Loucy (cell line): ENCODE measurements at regions not wholly inside any gene's neighbourhood (a gene's known extent, or its start where the extent isn't known, plus 50 kb on each side); places are given as distances from the start of the nearest gene placed in this dataset.

Experiments
- H2AFZ ChIP-seq: fragments of 200-600 bp; sonication (generic); 2 replicates; pipeline ENCODE4 v1.6.0; 2016; ENCODE audit warnings: antibody characterized with exemption, mild to moderate bottlenecking, low read length, moderate library complexity
- H3F3A ChIP-seq: fragments of 200-600 bp; 2 replicates; pipeline ENCODE4 v1.6.0; 2016; ENCODE audit warnings: antibody characterized with exemption, low read depth, mild to moderate bottlenecking
- H3K27me3 ChIP-seq: fragments of 200-600 bp; sonication (generic); 2 replicates; pipeline ENCODE4 v1.6.1; 2014; ENCODE audit warnings: low read length, mild to moderate bottlenecking; ENCODE audit not compliant: insufficient read depth, poor library complexity, severe bottlenecking
- H3K36me3 ChIP-seq: fragments of 200-600 bp; sonication (generic); 2 replicates; pipeline ENCODE4 v1.6.1; 2016; ENCODE audit warnings: low read length; ENCODE audit not compliant: insufficient read depth
- H3K4me1 ChIP-seq: fragments of 200-600 bp; sonication (generic); 2 replicates; pipeline ENCODE4 v1.5.1; 2014; ENCODE audit warnings: low read length, mild to moderate bottlenecking; ENCODE audit not compliant: insufficient read depth, poor library complexity, severe bottlenecking
- H3K4me2 ChIP-seq: fragments of 200-600 bp; sonication (generic); 2 replicates; pipeline ENCODE4 v1.6.0; 2014; ENCODE audit warnings: antibody characterized with exemption, low read length, low read depth, mild to moderate bottlenecking; ENCODE audit not compliant: poor library complexity, severe bottlenecking
- H3K4me3 ChIP-seq: fragments of 200-600 bp; sonication (generic); 2 replicates; pipeline ENCODE4 v1.5.1; 2014; ENCODE audit warnings: low read length, mild to moderate bottlenecking, mixed read lengths; ENCODE audit not compliant: poor library complexity, severe bottlenecking
- H3K79me2 ChIP-seq: fragments of 200-600 bp; sonication (generic); 2 replicates; pipeline ENCODE4 v1.6.1; 2014; ENCODE audit warnings: low read length; ENCODE audit not compliant: insufficient read depth
- H3K9ac ChIP-seq: fragments of 200-600 bp; sonication (generic); 2 replicates; pipeline ENCODE4 v1.6.0; 2014; ENCODE audit warnings: mild to moderate bottlenecking, low read depth, low read length, moderate library complexity; ENCODE audit not compliant: poor library complexity, severe bottlenecking
- H3K9me2 ChIP-seq: fragments of 200-600 bp; sonication (generic); replicated peaks from 2 replicates; pipeline ENCODE4 v1.6.1; 2016; ENCODE audit warnings: low read depth, low read length, mixed read lengths
- H3K9me3 ChIP-seq: fragments of 200-600 bp; sonication (generic); 2 replicates; pipeline ENCODE4 v1.6.1; 2014; ENCODE audit warnings: mild to moderate bottlenecking, antibody characterized with exemption, low read length, low read depth; ENCODE audit not compliant: insufficient read depth
- H4K20me1 ChIP-seq: fragments of 200-600 bp; sonication (generic); 2 replicates; pipeline ENCODE4 v1.6.0; 2014; ENCODE audit warnings: antibody characterized with exemption, low read length, mild to moderate bottlenecking; ENCODE audit not compliant: insufficient read depth, poor library complexity, severe bottlenecking
- EZH2phosphoT487 ChIP-seq: fragments of 200-600 bp; IDR thresholded peaks from 2 replicates; pipeline ENCODE4 v1.6.1; 2018; ENCODE audit warnings: antibody characterized with exemption, mild to moderate bottlenecking, moderate library complexity, borderline replicate concordance
- TF ChIP-seq, protein P1 (sequence below): fragments of 200-600 bp; sonication (generic); conservative IDR thresholded peaks from 2 replicates; pipeline ENCODE4 v1.5.1; 2014; ENCODE audit warnings: mild to moderate bottlenecking, antibody characterized with exemption, low read length

DNA sequence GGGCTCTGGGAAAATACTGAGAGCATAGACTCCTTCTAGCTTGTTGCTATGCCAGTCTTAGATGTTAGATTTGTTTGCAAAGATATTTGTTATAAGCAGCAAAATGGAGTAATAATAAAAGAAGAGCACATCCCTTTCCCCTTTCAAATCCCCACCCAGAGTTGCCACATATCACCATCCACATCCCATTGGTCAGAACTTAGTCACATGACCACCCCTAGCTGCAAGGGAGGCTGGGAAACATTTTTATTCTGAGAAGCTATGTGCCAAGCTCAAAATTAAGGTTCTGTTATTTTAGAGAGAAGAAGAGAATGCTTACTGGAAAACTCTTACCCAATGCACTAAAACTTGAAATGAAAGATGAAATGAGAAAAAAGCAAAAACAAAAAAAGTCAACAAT is 193.9 kb upstream of the MVB12B start:
- TF ChIP-seq EZH2phosphoT487 = no peak
- TF ChIP-seq, protein P1, sequence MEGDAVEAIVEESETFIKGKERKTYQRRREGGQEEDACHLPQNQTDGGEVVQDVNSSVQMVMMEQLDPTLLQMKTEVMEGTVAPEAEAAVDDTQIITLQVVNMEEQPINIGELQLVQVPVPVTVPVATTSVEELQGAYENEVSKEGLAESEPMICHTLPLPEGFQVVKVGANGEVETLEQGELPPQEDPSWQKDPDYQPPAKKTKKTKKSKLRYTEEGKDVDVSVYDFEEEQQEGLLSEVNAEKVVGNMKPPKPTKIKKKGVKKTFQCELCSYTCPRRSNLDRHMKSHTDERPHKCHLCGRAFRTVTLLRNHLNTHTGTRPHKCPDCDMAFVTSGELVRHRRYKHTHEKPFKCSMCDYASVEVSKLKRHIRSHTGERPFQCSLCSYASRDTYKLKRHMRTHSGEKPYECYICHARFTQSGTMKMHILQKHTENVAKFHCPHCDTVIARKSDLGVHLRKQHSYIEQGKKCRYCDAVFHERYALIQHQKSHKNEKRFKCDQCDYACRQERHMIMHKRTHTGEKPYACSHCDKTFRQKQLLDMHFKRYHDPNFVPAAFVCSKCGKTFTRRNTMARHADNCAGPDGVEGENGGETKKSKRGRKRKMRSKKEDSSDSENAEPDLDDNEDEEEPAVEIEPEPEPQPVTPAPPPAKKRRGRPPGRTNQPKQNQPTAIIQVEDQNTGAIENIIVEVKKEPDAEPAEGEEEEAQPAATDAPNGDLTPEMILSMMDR = no peak
- no peaks in the 10 kb centered on the region for H3K27me3 ChIP-seq
- no peak overlapping the region for H3K9ac ChIP-seq

DNA sequence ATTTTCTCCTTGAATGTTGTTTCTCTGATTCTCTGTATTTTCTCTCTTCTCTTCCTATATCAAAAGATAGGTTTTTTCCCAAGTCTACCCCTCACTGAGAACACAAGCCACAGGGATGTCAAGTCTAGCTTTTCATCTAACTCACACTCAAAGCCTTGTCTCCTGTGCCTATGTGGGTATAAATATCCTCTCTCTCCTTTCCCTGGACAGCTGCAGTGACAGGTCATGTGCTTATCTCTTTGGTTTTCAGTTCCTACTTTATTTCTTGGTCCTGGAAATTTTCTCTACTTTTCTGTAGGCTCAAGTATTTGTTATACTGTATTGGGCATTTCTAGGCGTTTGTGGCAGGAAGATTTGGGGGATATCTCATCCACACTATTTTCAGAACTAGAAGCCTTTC is 182.4 kb upstream of the MVB12B start:
- Histone ChIP-seq H3K9me2 (no peaks in the 10 kb centered on the region), H3K4me2 (peak overlapping the region; percentile 75), H3K27me3 (no peaks in the 10 kb centered on the region), H3K4me1 (peaks cover 43% of the 10 kb centered on the region), H3K9ac (peak overlapping the region; percentile 73), H3K79me2 (no peaks in the 10 kb centered on the region), H3K36me3 (no peaks in the 10 kb centered on the region), H3K9me3 (peaks cover 11% of the 10 kb centered on the region), H3K4me3 (peak overlapping the region; percentile 71), H3F3A (0 out of 2 replicates have a peak, but pooled peaks cover 7% of the 10 kb centered on the region), H2AFZ (no peak overlapping the region), H4K20me1 (no peaks in the 10 kb centered on the region)
- TF ChIP-seq, protein P1 = no peak
- no peak for TF ChIP-seq EZH2phosphoT487

More for the DNA sequence above, 193.9 kb upstream of the MVB12B start:
- no peaks in the 10 kb centered on the region for H3K79me2 ChIP-seq
- H3K4me1 ChIP-seq = no peaks in the 10 kb centered on the region
- no peaks in the 10 kb centered on the region for H3K36me3 ChIP-seq
- no peak overlapping the region for H2AFZ ChIP-seq
- no peak overlapping the region for H3K4me2 ChIP-seq
- no peak overlapping the region for H3K4me3 ChIP-seq
- H3K9me2 ChIP-seq = no peaks in the 10 kb centered on the region
- H4K20me1 ChIP-seq = no peaks in the 10 kb centered on the region
- peaks cover 4% of the 10 kb centered on the region for H3K9me3 ChIP-seq
- H3F3A ChIP-seq = no peaks in the 10 kb centered on the region

DNA sequence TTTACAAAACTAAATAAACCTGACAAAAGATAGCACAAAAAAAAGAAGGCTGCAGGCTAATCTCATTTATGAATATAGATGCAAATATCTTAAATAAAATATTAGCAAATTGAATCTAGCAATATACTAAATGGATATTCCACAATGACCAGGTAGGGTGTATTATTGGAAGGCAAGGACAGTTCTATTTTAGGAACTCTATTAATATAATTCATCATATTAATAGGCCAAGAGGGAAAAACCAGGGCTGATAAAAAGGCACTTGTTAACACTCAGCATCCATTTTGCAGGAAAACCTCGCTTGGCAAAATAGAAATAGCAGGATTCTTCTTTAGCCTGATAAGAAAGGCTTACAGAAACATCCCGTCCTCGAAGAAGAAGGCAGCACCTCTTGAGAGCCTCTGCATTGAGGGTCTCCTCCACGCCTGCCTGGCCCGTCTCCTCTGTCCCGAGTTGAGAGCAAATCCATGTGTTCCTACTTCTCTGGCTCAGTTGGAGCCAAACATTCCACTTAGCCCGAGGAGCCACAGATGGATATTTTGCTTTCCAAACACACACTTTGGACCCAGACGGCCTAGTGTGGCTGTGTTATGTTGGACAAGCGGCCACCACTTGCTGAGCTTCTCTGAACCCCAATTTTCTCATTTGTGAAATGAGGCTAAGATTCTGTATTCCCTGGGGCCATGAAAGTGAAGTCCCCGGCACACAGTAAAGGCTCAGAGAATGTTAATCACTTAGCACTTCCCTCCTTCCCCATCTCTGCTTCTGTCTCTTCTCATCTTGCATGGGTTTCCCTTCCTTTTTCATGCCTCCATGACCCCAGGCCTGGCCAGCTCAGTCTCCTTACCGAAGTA is 181.8 kb upstream of the MVB12B start:
- H3K9ac ChIP-seq = peak overlapping the region; percentile 73
- no peaks in the 10 kb centered on the region for H3K36me3 ChIP-seq
- H3F3A ChIP-seq = 0 out of 2 replicates have a peak, but pooled peaks cover 7% of the 10 kb centered on the region
- no peaks in the 10 kb centered on the region for H3K79me2 ChIP-seq
- H3K4me2 ChIP-seq = peak overlapping the region; percentile 75
- H3K27me3 ChIP-seq = no peaks in the 10 kb centered on the region
- H4K20me1 ChIP-seq = no peaks in the 10 kb centered on the region
- no peak overlapping the region for H2AFZ ChIP-seq
- no peaks in the 10 kb centered on the region for H3K9me2 ChIP-seq
- TF ChIP-seq, protein P1 = no peak
- no peak for TF ChIP-seq EZH2phosphoT487
- H3K4me1 ChIP-seq = peaks cover 43% of the 10 kb centered on the region
- peaks cover 11% of the 10 kb centered on the region for H3K9me3 ChIP-seq
- H3K4me3 ChIP-seq = peak overlapping the region; percentile 71
